ENCODE measurements at regions not wholly inside any gene's neighbourhood (a gene's known extent, or its start where the extent isn't known, plus 50 kb on each side); places are given as distances from the start of the nearest gene placed in this dataset.
"Not testable (repeated sequence)": the region's sequence is repeated elsewhere in the genome, so short reads cannot be mapped to it uniquely, and the experiment has no call there.

GRCh38 chr2:77578354-77578753 is 56.2 kb upstream of the LRRTM4 start:
- DNase-seq (ENCODE audit: low spot score) = peak; percentile 53

GRCh38 chr2:77579076-77579769 is 57.0 kb upstream of the LRRTM4 start:
- DNase-seq (ENCODE audit: low spot score) = peak; percentile 9

- DNase-seq (ENCODE audit: low spot score) = no peak
Observed at GRCh38 chr2:77588438-77588837, 66.3 kb upstream of the LRRTM4 start.

DNA sequence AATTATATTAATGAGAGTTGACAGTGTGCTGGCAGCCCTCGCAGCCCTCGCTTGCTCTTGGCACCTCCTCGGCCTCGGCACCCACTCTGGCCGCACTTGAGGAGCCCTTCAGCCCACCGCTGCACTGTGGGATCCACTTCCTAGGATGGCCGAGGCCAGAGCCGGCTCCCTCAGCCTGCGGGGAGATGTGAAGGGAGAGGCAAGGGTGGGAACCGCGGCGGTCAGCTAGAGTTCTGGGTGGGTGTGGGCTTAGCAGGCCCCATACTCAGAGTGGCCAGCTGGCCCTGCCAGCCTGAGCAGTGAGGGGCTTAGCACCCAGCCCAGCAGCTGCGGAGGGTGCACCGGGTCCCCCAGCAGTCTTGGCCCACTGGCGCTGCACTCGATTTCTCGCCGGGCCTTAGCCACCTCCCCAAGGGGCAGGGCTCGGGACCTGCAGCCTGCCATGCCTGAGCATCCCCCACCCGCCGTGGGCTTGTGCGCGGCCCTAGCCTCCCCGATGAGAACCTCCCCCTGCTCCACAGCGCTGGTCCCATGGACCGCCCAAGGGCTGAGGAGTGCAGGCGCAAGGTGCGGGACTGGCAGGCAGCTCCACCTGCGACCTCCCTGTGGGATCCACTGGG is 68.2 kb upstream of the LRRTM4 start:
- DNase-seq (ENCODE audit: low spot score) = no peak

DNA sequence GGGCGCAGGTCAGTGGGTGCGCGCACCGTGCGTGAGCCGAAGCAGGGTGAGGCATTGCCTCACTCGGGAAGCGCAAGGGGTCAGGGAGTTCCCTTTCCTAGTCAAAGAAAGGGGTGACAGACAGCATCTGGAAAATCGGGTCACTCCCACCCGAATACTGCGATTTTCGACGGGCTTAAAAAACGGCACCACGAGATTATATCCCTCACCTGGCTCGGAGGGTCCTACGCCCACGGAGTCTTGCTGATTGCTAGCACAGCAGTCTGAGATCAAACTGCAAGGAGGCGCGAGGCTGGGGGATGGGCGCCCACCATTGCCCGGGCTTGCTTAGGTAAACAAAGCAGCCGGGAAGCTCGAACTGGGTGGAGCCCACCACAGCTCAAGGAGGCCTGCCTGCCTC is 70.8 kb upstream of the LRRTM4 start:
- DNase-seq (ENCODE audit: low spot score) = not testable (repeated sequence)

- DNase-seq (ENCODE audit: low spot score) = no peak
Observed at GRCh38 chr2:77602771-77603170, 80.6 kb upstream of the LRRTM4 start.

DNA sequence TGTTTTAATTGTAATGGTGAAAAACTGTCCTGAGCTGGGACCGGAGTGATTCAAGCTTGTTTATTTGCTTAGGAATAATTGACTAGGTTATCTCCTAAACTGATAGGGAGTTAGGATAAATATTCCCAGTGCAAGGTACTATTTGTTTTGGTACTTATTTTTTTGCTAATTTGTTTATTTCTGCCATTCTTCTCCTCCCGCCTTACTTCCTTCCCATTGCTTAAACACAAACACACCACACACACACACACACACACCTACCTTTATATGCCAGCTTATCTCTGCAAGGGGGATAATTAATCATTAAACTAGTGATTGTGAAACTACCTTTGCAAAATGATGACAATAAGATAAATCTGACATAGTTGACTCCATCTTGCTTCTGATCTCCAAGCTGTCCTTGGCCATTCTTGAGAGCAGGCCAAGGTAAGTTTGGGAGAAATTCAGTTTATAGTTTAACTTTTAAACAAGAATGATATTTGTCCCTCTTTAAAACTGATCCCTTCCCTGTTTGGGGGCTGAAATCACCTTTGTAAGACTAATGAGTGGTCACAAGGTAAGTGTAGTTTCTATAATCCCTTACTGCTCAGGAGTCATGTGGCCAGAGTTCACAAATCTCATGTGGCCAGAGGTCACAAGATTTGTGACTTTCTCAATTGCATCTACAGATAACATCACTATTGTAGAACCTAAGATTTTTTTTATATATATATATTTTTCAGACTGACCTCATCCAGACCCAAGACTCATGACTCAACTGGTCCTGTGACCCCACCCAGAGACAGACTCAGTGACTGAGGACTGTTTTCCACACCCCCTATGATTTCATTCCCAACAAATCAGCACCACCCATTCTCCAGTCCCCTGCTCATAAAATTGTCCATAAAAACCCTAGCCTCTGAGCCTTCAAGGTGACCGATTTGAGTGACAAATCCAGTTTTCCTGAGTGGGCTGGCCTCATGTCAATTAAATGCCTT is 83.1 kb upstream of the LRRTM4 start:
- peak; percentile 5 for DNase-seq (ENCODE audit: low spot score)

GRCh38 chr2:77608510-77608909 is 86.3 kb upstream of the LRRTM4 start:
- DNase-seq (ENCODE audit: low spot score) = no peak

- no peak for DNase-seq (ENCODE audit: low spot score)
Observed at GRCh38 chr2:77629539-77629938, 107.4 kb upstream of the LRRTM4 start.

- no peak for DNase-seq (ENCODE audit: low spot score)
Observed at GRCh38 chr2:77631007-77631406, 108.8 kb upstream of the LRRTM4 start.

DNA sequence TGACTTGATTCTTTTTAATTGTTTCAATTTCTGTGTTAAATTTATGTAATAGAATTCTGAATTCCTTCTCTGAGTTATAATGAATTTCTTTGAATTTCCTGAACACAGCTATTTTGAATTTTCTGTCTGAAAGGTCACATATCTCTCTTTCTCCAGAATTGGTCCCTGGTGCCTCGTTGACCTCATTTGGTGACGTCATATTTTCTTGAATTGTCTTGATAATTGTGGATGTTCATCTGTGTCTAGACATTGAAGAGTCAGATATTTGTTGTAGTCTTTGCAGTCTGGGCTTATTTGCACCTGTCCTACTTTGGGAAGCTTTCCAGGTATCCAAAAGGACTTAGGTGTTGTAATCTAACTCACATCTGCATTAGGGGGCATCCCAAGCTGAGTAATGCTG is 111.4 kb upstream of the LRRTM4 start:
- DNase-seq (ENCODE audit: low spot score) = no peak

DNA sequence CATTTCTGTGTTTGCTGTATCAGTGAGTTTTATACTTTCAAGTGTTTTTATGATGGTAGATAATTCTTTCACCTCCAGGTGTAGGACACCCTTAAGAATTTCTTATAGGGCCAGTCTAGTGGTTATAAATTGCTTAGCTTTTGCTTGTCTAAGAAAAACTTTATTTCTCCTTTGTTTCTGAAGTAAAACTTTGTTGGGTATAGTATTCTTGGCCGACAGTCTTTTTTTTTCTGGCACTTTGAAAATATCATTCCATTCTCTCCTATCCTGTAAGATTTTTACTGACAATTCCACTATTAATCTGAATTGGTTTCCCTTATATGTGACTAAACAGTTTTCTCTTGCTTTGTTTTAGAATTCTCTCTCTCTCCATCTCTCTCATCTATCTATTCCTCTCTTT is 118.7 kb upstream of the LRRTM4 start:
- no peak for DNase-seq (ENCODE audit: low spot score)

DNA sequence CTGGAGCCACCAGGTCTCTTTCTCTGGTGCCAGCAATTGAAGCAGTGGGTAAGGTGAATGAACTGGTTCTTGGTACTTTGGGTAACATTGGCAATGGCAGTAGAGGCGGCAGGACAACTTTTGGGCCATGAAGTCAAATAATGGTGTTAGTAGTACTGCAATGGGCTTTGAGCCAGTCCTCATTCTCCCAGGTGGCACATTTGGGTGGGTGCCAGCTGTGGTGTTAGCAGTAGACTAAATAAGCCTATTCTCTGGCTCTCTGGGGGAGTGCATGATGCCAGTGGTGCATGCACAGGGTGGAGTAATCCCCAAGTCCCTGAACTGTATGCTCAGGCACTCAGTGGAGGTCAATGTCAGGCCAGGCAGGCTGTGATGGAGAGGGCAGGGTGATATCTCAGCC is 120.2 kb upstream of the LRRTM4 start:
- no peak for DNase-seq (ENCODE audit: low spot score)

- no peak for DNase-seq (ENCODE audit: low spot score)
Observed at GRCh38 chr2:77649856-77650255, 127.7 kb upstream of the LRRTM4 start.

DNA sequence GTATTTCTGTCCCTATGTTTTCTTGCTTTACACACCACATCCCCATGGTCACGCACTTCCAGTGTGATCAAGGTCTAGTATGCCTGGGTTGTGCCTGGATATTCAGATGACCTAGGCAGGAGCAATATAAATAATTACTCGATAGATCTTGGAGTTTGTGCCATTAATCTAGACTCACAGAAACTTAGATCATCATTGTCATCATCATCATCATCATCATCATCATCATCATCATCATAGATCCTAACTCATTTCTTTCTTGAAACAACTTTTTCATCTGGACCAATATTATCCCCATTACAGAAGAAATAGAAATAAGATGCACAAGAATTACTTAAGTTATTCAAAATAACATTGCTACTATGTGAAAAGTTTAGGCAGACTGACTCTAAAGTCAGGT is 130.3 kb upstream of the LRRTM4 start:
- DNase-seq (ENCODE audit: low spot score) = no peak

GRCh38 chr2:77664491-77664890 is 142.3 kb upstream of the LRRTM4 start:
- peak; percentile 5 for DNase-seq (ENCODE audit: low spot score)

- no peak for DNase-seq (ENCODE audit: low spot score)
Observed at GRCh38 chr2:77666251-77666980, 144.2 kb upstream of the LRRTM4 start.

- DNase-seq (ENCODE audit: low spot score) = not testable (repeated sequence)
Observed at GRCh38 chr2:77684543-77685319, 162.6 kb upstream of the LRRTM4 start.

- DNase-seq (ENCODE audit: low spot score) = no peak
Observed at GRCh38 chr2:77712601-77713000, 190.4 kb upstream of the LRRTM4 start.

GRCh38 chr2:77713412-77713811 is 191.2 kb upstream of the LRRTM4 start:
- DNase-seq (ENCODE audit: low spot score) = no peak

- DNase-seq (ENCODE audit: low spot score) = no peak
Observed at GRCh38 chr2:77720115-77720514, 197.9 kb upstream of the LRRTM4 start.
